Right lobe of liver (tissue), 6 donors: ENCODE measurements at regions not wholly inside any gene's neighbourhood (a gene's known extent, or its start where the extent isn't known, plus 50 kb on each side); places are given as distances from the start of the nearest gene placed in this dataset.

Source experiments
- ATAC-seq, 4 donors: fragments of 200-7000 bp; cut with Tn5 transposase; one replicate each; pipeline ENCODE4 v1.9.1; 2020; ENCODE audit warnings: mild to moderate bottlenecking in 4 of 4, moderate library complexity in 4 of 4
- DNase-seq, 3 donors: peaks; one replicate each; pipeline ENCODE4 v3.0.0-alpha.2; 2020
- H3K27ac ChIP-seq, 3 donors: fragments of 200-600 bp; one replicate each; pipeline ENCODE4 v1.8.0; 2022
- H3K27me3 ChIP-seq, 2 donors: fragments of 200-600 bp; one replicate each; pipeline ENCODE4 v1.8.0; 2022
- H3K36me3 ChIP-seq, 4 donors: fragments of 200-600 bp; sonication (generic) in 1 of 4; one replicate each; pipeline versions ENCODE4 v1.5.1 to v1.8.0; 2017 to 2022; ENCODE audit warnings: control low read depth in 1 of 4
- H3K4me1 ChIP-seq, 4 donors: fragments of 200-600 bp; sonication (generic) in 1 of 4; one replicate each; pipeline versions ENCODE4 v1.5.1 to v1.8.0; 2017 to 2022; ENCODE audit warnings: control low read depth in 1 of 4
- H3K4me3 ChIP-seq, 3 donors: fragments of 200-600 bp; one replicate each; pipeline ENCODE4 v1.8.0; 2022
- H3K9me3 ChIP-seq, 4 donors: fragments of 200-600 bp; sonication (generic) in 1 of 4; one replicate each; pipeline versions ENCODE4 v1.5.1 to v1.8.0; 2017 to 2022; ENCODE audit warnings: control low read depth in 1 of 4
- CTCF ChIP-seq, 4 donors: fragments of 200-600 bp in 3 of 4; fragments of 450-650 bp in 1 of 4; IDR thresholded peaks; one replicate each; pipeline versions ENCODE4 v1.5.1 to v1.8.0; 2016 to 2022; ENCODE audit warnings: antibody characterized with exemption in 4 of 4, mild to moderate bottlenecking in 2 of 4
- POLR2A ChIP-seq: fragments of 450-650 bp; IDR thresholded peaks from one replicate; pipeline ENCODE4 v1.6.1; 2017; ENCODE audit warnings: antibody characterized with exemption, mild to moderate bottlenecking
- WGBS: methylation state at CpG from one replicate; pipeline ENCODE4 v1.1.6; 2018; ENCODE audit warnings: low coverage, low lambda C conversion rate; ENCODE audit not compliant: insufficient coverage; ENCODE audit errors: missing lambda C conversion rate; 5-methylcytosine and 5-hydroxymethylcytosine counted together
- intact Hi-C, 2 donors: fragments of 100-400 bp; cut with DNase I; formaldehyde crosslinking; loops; one replicate each; pipeline versions ENCODE4 v1.11.2 to v1.14.1; 2022
- donor health status: DM: no; HTN: yes; CAD: no.
- donor health status: DM: no; HTN: no; CAD: no.
- donor health status: DM: no; HTN: no; CAD: no.
- donor health status: DM: no; HTN: yes; CAD: no.
- donor health status: DM: no; HTN: yes; CAD: no.

- Histone ChIP-seq H3K4me3 (no peak overlapping the region), H3K36me3 (no peaks in the 10 kb centered on the region), H3K4me1 (no peaks in the 10 kb centered on the region), H3K27ac (no peak overlapping the region), H3K27me3 (no peaks in the 10 kb centered on the region), H3K9me3 (no peaks in the 10 kb centered on the region)
- ATAC-seq (no peak), DNase-seq (no peak)
- TF ChIP-seq POLR2A (no peak), CTCF (IDR thresholded peaks at IDR 0.05) (no peak)
- WGBS, result 75% methylated on average over 4 of the region's 4 CpGs
- intact Hi-C loops, result no loop called here
These were observed 123.1 kb upstream of the SLC34A2 start for GRCh38 chr4:25532591-25532990.

DNA sequence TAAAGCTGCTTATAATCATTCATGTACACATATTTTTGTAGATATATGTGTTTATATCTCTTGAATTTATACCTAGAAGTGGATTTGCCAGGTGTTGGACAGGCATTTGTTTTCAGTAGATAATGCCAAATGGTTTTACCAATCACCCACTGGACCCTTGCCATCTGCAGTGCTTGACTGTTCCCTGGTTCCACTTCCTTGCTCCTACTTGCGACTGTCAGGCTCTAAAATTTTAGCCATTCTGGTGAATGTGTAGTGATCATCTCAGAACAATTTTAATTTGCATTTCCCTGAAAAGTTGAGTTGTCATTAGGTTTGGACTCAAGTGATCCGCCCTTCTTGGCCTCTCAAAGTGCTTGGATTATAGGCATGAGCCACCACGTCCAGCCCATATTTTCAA, 122.4 kb upstream of the SLC34A2 start:
- no peaks in the 10 kb centered on the region for H3K27me3 ChIP-seq
- H3K4me1 ChIP-seq, result no peaks in the 10 kb centered on the region
- 83% methylated on average over 3 of the region's 3 CpGs for WGBS
- H3K36me3 ChIP-seq, result no peaks in the 10 kb centered on the region
- intact Hi-C loops, result no loop called here
- H3K4me3 ChIP-seq, result no peak overlapping the region
- DNase-seq (no peak), ATAC-seq (no peak)
- no peak overlapping the region for H3K27ac ChIP-seq
- no peaks in the 10 kb centered on the region for H3K9me3 ChIP-seq
- TF ChIP-seq CTCF (IDR thresholded peaks at IDR 0.05) (no peak), POLR2A (no peak)

GRCh38 chr4:25535278-25535677, 120.4 kb upstream of the SLC34A2 start:
- Histone ChIP-seq H3K27me3 (no peaks in the 10 kb centered on the region), H3K36me3 (no peaks in the 10 kb centered on the region), H3K27ac (no peak overlapping the region), H3K4me1 (no peaks in the 10 kb centered on the region), H3K9me3 (no peaks in the 10 kb centered on the region), H3K4me3 (no peak overlapping the region)
- TF ChIP-seq POLR2A (no peak), CTCF (IDR thresholded peaks at IDR 0.05) (no peak)
- WGBS, result 47% methylated on average over 2 of the region's 2 CpGs
- intact Hi-C loops, result no loop called here
- DNase-seq (no peak), ATAC-seq (peak in 1 of 4 donors; percentile 34)

DNA sequence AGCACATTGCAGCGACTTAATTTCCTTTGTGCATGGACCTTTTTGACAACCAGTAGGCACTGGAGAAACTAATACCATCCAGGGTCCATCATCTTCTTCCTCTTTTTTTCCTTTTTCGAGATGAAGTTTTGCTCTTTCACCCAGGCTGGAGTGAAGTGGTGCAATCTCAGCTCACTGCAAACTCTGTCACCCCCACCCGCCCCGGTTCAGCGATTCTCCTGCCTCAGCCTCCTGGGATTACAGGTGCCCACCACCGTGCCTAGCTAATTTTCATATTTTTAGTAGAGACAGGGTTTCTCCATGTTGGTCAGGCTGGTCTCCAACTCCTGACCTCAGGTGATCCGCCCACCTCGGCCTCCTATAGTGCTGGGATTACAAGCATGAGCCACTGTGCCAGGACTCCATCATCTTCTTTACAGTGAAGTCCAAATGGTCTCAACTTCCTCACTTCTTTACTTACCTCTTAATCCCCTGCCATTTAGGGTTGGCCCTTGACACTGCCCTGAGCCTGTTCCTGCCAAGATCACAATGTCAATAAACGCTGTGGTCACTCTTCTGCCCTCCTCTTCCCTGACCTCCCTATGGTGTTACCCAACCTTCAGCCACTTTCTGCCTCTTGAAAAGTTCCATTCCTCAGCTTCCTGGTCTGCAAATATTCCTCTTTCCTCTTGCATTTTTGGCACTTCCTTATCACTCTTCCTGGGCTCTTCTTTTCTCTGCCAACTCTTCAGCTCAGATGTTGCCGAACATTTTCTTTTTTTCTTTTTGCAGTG, 119.8 kb upstream of the SLC34A2 start:
- Histone ChIP-seq H3K9me3 (no peaks in the 10 kb centered on the region), H3K27me3 (no peaks in the 10 kb centered on the region), H3K36me3 (no peaks in the 10 kb centered on the region), H3K4me3 (no peak overlapping the region), H3K27ac (no peak overlapping the region), H3K4me1 (no peaks in the 10 kb centered on the region)
- 69% methylated on average over 10 of the region's 10 CpGs for WGBS
- ATAC-seq (peak; percentile 49 to 90 (median 69)), DNase-seq (no peak)
- intact Hi-C loops, result no loop called here
- TF ChIP-seq POLR2A, result no peak
- no peak for TF ChIP-seq CTCF (IDR thresholded peaks at IDR 0.05)
